Right lobe of liver (tissue), 4 donors: ENCODE measurements at regions not wholly inside any gene's neighbourhood (a gene's known extent, or its start where the extent isn't known, plus 50 kb on each side); places are given as distances from the start of the nearest gene placed in this dataset.

Experiments used
- CTCF ChIP-seq, 4 donors: fragments of 200-600 bp in 3 of 4; fragments of 450-650 bp in 1 of 4; IDR thresholded peaks; one replicate each; pipeline versions ENCODE4 v1.5.1 to v1.8.0; 2016 to 2022; ENCODE audit warnings: antibody characterized with exemption in 4 of 4, mild to moderate bottlenecking in 2 of 4
- POLR2A ChIP-seq: fragments of 450-650 bp; IDR thresholded peaks from one replicate; pipeline ENCODE4 v1.6.1; 2017; ENCODE audit warnings: antibody characterized with exemption, mild to moderate bottlenecking
- donor health status: DM: no; HTN: no; CAD: no.
- donor health status: DM: no; HTN: no; CAD: no.
- donor health status: DM: no; HTN: yes; CAD: no.

GRCh38 chr2:161059388-161059787 lies 100.8 kb upstream of the TANK start:
- no peak for TF ChIP-seq POLR2A
- no peak for TF ChIP-seq CTCF (IDR thresholded peaks at IDR 0.05)
